Neural crest cell (in vitro differentiated cells): ENCODE measurements at regions not wholly inside any gene's neighbourhood (a gene's known extent, or its start where the extent isn't known, plus 50 kb on each side); places are given as distances from the start of the nearest gene placed in this dataset.

Experiments
- DNase-seq: peaks from one replicate; pipeline ENCODE4 v3.0.0; 2021; ENCODE audit warnings: low read depth, mixed read lengths, low spot score
- H3K27ac Mint-ChIP-seq: one replicate; pipeline ENCODE4 v1.8.0; 2021; ENCODE audit warnings: mild to moderate bottlenecking, mixed read lengths; ENCODE audit not compliant: unreplicated experiment
- H3K27me3 Mint-ChIP-seq: 2 replicates; pipeline ENCODE4 v1.8.0; 2021; ENCODE audit warnings: low read depth, mild to moderate bottlenecking, mixed read lengths
- H3K36me3 Mint-ChIP-seq: 2 replicates; pipeline ENCODE4 v1.8.0; 2021; ENCODE audit warnings: low read depth, mild to moderate bottlenecking, mixed read lengths
- H3K4me1 Mint-ChIP-seq: 2 replicates; pipeline ENCODE4 v1.8.0; 2021; ENCODE audit warnings: mixed read lengths
- H3K4me3 Mint-ChIP-seq: one replicate; pipeline ENCODE4 v1.8.0; 2021; ENCODE audit warnings: mild to moderate bottlenecking, mixed read lengths
- H3K9me3 Mint-ChIP-seq: 2 replicates; pipeline ENCODE4 v1.8.0; 2021; ENCODE audit warnings: mixed read lengths
- TF ChIP-seq, protein P1 (sequence below): fragments of 200-600 bp; sonication (generic); conservative IDR thresholded peaks from 2 replicates; pipeline ENCODE4 v1.5.0; 2021; ENCODE audit warnings: antibody characterized with exemption, mild to moderate bottlenecking

DNA sequence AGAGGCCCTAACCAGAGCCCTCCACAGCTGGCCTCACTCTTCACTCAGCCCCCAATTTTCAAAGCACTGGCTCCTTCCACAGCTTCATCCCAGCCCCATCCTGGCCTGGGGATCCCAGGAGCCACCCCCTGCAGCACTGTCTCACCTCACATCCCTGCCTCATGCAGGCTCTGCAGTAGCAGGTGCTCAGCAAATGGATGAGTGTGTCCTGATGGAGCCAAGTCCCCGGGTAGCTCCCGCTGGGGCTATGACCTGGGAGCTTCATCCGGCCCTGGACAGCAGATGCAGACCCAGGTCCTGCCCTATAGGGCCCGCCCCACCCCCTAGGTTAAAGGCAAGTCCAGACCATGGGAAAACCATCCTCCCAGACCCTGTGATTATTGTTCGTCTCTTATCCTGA is 143.2 kb upstream of the ZNF507 start:
- H3K4me3 Mint-ChIP-seq = no peak overlapping the region
- no peaks in the 10 kb centered on the region for H3K9me3 Mint-ChIP-seq

GRCh38 chr19:32203161-32203560 is 142.2 kb upstream of the ZNF507 start:
- no peak for DNase-seq
- H3K4me3 Mint-ChIP-seq = no peak overlapping the region
- H3K9me3 Mint-ChIP-seq = no peaks in the 10 kb centered on the region
- no peaks in the 10 kb centered on the region for H3K36me3 Mint-ChIP-seq
- no peaks in the 10 kb centered on the region for H3K4me1 Mint-ChIP-seq
- H3K27me3 Mint-ChIP-seq = peaks cover 11% of the 10 kb centered on the region
- TF ChIP-seq, protein P1, sequence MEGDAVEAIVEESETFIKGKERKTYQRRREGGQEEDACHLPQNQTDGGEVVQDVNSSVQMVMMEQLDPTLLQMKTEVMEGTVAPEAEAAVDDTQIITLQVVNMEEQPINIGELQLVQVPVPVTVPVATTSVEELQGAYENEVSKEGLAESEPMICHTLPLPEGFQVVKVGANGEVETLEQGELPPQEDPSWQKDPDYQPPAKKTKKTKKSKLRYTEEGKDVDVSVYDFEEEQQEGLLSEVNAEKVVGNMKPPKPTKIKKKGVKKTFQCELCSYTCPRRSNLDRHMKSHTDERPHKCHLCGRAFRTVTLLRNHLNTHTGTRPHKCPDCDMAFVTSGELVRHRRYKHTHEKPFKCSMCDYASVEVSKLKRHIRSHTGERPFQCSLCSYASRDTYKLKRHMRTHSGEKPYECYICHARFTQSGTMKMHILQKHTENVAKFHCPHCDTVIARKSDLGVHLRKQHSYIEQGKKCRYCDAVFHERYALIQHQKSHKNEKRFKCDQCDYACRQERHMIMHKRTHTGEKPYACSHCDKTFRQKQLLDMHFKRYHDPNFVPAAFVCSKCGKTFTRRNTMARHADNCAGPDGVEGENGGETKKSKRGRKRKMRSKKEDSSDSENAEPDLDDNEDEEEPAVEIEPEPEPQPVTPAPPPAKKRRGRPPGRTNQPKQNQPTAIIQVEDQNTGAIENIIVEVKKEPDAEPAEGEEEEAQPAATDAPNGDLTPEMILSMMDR = no peak
- peak overlapping the region; percentile 27 for H3K27ac Mint-ChIP-seq

More for the DNA sequence above, 143.2 kb upstream of the ZNF507 start:
- Mint-ChIP-seq H3K27me3 (peaks cover 12% of the 10 kb centered on the region), H3K36me3 (no peaks in the 10 kb centered on the region), H3K4me1 (no peaks in the 10 kb centered on the region), H3K27ac (no peak overlapping the region)
- DNase-seq = no peak
- TF ChIP-seq, protein P1 = no peak

DNA sequence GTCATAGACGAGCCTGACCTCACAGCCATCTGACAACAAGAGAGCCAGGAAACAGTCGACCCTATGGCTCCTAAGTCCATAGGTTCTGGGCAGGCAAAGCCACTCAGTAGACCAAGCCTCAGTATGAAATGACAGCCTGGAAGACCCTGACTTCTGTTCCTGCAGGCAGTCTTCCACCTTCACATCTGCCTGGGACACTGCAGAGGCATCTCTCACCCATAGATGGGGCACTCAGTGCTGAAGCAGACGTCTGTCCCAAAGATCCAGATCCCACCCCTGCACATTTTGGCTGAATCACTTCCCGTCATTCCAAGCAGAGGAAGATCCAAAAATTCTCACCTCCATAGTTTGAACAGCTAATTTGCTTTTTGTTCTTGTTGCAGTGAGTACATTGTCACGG is 139.3 kb upstream of the ZNF507 start:
- Mint-ChIP-seq H3K27ac (no peak overlapping the region), H3K36me3 (peaks cover 4% of the 10 kb centered on the region), H3K4me3 (no peak overlapping the region), H3K4me1 (no peaks in the 10 kb centered on the region), H3K27me3 (peaks cover 13% of the 10 kb centered on the region), H3K9me3 (peaks cover 8% of the 10 kb centered on the region)
- no peak for DNase-seq
- TF ChIP-seq, protein P1 = no peak

DNA sequence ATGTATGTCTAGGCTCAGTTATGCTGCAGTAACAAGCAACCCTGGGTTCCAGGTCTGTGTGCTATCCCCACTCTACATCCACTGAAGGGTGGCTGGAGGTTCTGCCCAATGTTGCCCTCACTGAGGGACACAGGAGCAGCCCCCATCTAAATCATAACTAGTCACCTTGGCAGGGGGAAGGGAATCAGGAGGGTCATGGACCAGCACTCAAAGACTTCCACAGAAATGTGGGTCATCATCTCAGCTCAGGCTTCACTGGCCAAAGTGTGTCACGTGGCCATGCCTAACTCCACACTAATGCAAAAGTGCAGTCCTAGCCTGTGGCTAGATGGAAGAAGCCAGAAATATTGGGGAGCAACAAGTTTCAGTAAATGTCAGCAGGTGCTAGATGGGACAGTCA is 137.3 kb upstream of the ZNF507 start:
- TF ChIP-seq, protein P1 = no peak
- Mint-ChIP-seq H3K9me3 (peaks cover 18% of the 10 kb centered on the region), H3K36me3 (peaks cover 5% of the 10 kb centered on the region), H3K27ac (no peak overlapping the region), H3K27me3 (peaks cover 26% of the 10 kb centered on the region), H3K4me1 (no peaks in the 10 kb centered on the region), H3K4me3 (no peak overlapping the region)
- no peak for DNase-seq

DNA sequence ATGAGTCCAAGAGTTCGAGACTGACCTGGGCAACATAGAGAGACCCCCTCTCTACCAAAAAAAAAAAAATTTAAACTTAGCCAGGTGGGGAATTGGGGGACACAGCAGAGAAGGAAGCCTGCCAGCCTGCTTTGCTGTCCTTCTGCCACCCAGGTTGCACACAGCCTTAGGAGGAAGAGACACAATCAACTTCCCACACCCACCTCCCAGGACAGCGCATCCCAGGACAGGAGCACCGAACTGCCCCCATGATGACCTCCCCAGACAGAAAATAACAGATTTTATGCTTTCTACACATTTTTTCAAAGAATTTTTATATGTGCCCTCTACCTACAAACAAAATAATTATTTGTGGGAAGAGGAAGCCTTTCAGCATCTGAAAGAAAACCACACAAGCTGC is 126.0 kb upstream of the ZNF507 start:
- no peak for DNase-seq
- Mint-ChIP-seq H3K9me3 (no peaks in the 10 kb centered on the region), H3K36me3 (no peaks in the 10 kb centered on the region), H3K4me1 (peaks cover 1% of the 10 kb centered on the region), H3K27me3 (peaks cover 47% of the 10 kb centered on the region), H3K4me3 (no peak overlapping the region), H3K27ac (no peak overlapping the region)
- TF ChIP-seq, protein P1 = no peak
